Fibroblast of lung (primary cell): ENCODE measurements at regions not wholly inside any gene's neighbourhood (a gene's known extent, or its start where the extent isn't known, plus 50 kb on each side); places are given as distances from the start of the nearest gene placed in this dataset.

Experiments
- DNase-seq, 2 donors: peaks; one replicate each; pipeline versions ENCODE4 v3.0.0 to v3.0.0-alpha.2; 2010; ENCODE audit warnings: low read depth in 2 of 2
- H2AFZ ChIP-seq: 2 replicates; pipeline ENCODE4 v1.5.1; 2012; ENCODE audit warnings: low read length, control low read depth, inconsistent platforms
- H3K27ac ChIP-seq: 2 replicates; pipeline ENCODE4 v1.5.1; 2011; ENCODE audit warnings: low read length, control low read depth; ENCODE audit not compliant: insufficient read depth
- H3K27me3 ChIP-seq: 2 replicates; pipeline ENCODE4 v1.5.1; 2011; ENCODE audit warnings: mild to moderate bottlenecking, low read length; ENCODE audit not compliant: control insufficient read depth, insufficient read depth
- H3K36me3 ChIP-seq: 2 replicates; pipeline ENCODE4 v1.5.1; 2011; ENCODE audit warnings: low read length; ENCODE audit not compliant: control insufficient read depth, insufficient read depth
- H3K4me1 ChIP-seq: 2 replicates; pipeline ENCODE4 v1.5.1; 2011; ENCODE audit warnings: low read length; ENCODE audit not compliant: control insufficient read depth, insufficient read depth; ENCODE audit errors: extremely low read depth
- H3K4me2 ChIP-seq: 2 replicates; pipeline ENCODE4 v1.5.1; 2011; ENCODE audit warnings: low read length, control low read depth; ENCODE audit not compliant: insufficient read depth; ENCODE audit errors: extremely low read depth
- H3K4me3 ChIP-seq, 4 experiments: fragments of 200-600 bp in 1 of 4; sonication (generic) in 1 of 4; replicated peaks in 1 of 4; 2 replicates each; pipeline ENCODE4 v1.5.1; 2011 to 2016; ENCODE audit warnings: low read length in 4 of 4, low read depth in 3 of 4, mild to moderate bottlenecking in 3 of 4, control low read depth in 2 of 4, inconsistent platforms in 1 of 4, mixed read lengths in 1 of 4; ENCODE audit not compliant: insufficient read depth in 1 of 4; ENCODE audit errors: control extremely low read depth in 1 of 4
- H3K79me2 ChIP-seq: 2 replicates; pipeline ENCODE4 v1.5.1; 2012; ENCODE audit warnings: mild to moderate bottlenecking, low read length, inconsistent platforms; ENCODE audit not compliant: control insufficient read depth, insufficient read depth
- H3K9ac ChIP-seq: 2 replicates; pipeline ENCODE4 v1.5.1; 2011; ENCODE audit warnings: mild to moderate bottlenecking, low read length, control low read depth; ENCODE audit not compliant: insufficient read depth
- H3K9me3 ChIP-seq: 2 replicates; pipeline ENCODE4 v1.5.1; 2012; ENCODE audit warnings: low read depth, low read length; ENCODE audit not compliant: control insufficient read depth, insufficient read depth
- H4K20me1 ChIP-seq: 2 replicates; pipeline ENCODE4 v1.5.1; 2011; ENCODE audit warnings: low read length; ENCODE audit not compliant: control insufficient read depth, insufficient read depth; ENCODE audit errors: extremely low read depth
- CTCF ChIP-seq, 2 donors: IDR thresholded peaks in 1 of 2; conservative IDR thresholded peaks in 1 of 2; 1 replicate in 1 of 2; 2 replicates in 1 of 2; pipeline ENCODE4 v1.5.1; 2011 to 2012; ENCODE audit warnings: low read length in 2 of 2, control low read depth in 1 of 2, inconsistent platforms in 1 of 2, low read depth in 1 of 2, mild to moderate bottlenecking in 1 of 2
- EZH2 ChIP-seq: IDR thresholded peaks from 2 replicates; pipeline ENCODE4 v1.5.1; 2012; ENCODE audit warnings: low read length, control low read depth, mild to moderate bottlenecking; ENCODE audit errors: missing control alignments

- Histone ChIP-seq H3K9me3 (no peaks in the 10 kb centered on the region), H3K36me3 (no peaks in the 10 kb centered on the region), H2AFZ (no peak overlapping the region), H3K4me3 (no peak overlapping the region), H3K4me1 (peaks cover 14% of the 10 kb centered on the region), H3K4me2 (no peak overlapping the region), H4K20me1 (no peaks in the 10 kb centered on the region), H3K9ac (no peak overlapping the region), H3K79me2 (no peaks in the 10 kb centered on the region), H3K27ac (no peak overlapping the region), H3K27me3 (no peaks in the 10 kb centered on the region)
- no peak for TF ChIP-seq EZH2
- TF ChIP-seq CTCF (conservative IDR thresholded peaks at IDR 0.05 in 1 of 2, IDR thresholded peaks at IDR 0.05 in 1 of 2; ENCODE audit: low read depth in 1 of 2, low read length in 2 of 2): no peak
- peak in 1 of 2 donors; percentile 58 for DNase-seq
These were observed 124.2 kb downstream of the CCDC34 start for GRCh38 chr11:27238811-27239210.

- H3K79me2 ChIP-seq: no peaks in the 10 kb centered on the region
- no peak for TF ChIP-seq EZH2
- H3K9ac ChIP-seq: no peak overlapping the region
- no peak overlapping the region for H3K4me3 ChIP-seq
- DNase-seq: no peak
- H4K20me1 ChIP-seq: no peaks in the 10 kb centered on the region
- no peak overlapping the region for H3K27ac ChIP-seq
- H2AFZ ChIP-seq: no peak overlapping the region
- H3K4me2 ChIP-seq: no peak overlapping the region
- peaks cover 14% of the 10 kb centered on the region for H3K4me1 ChIP-seq
- H3K9me3 ChIP-seq: no peaks in the 10 kb centered on the region
- H3K36me3 ChIP-seq: no peaks in the 10 kb centered on the region
- no peaks in the 10 kb centered on the region for H3K27me3 ChIP-seq
These were observed 125.4 kb downstream of the CCDC34 start for GRCh38 chr11:27237643-27238042.

GRCh38 chr11:27234961-27235360 is 128.1 kb downstream of the CCDC34 start:
- no peak for TF ChIP-seq CTCF (conservative IDR thresholded peaks at IDR 0.05 in 1 of 2, IDR thresholded peaks at IDR 0.05 in 1 of 2; ENCODE audit: low read depth in 1 of 2, low read length in 2 of 2)
- TF ChIP-seq EZH2: no peak
- H2AFZ ChIP-seq: no peak overlapping the region
- H3K4me1 ChIP-seq: peaks cover 8% of the 10 kb centered on the region
- no peaks in the 10 kb centered on the region for H3K36me3 ChIP-seq
- no peak overlapping the region for H3K4me3 ChIP-seq
- peak in 1 of 2 donors; percentile 62 for DNase-seq
- H4K20me1 ChIP-seq: no peaks in the 10 kb centered on the region
- no peaks in the 10 kb centered on the region for H3K27me3 ChIP-seq
- no peak overlapping the region for H3K4me2 ChIP-seq
- no peaks in the 10 kb centered on the region for H3K79me2 ChIP-seq
- no peaks in the 10 kb centered on the region for H3K9me3 ChIP-seq
- H3K9ac ChIP-seq: no peak overlapping the region
- H3K27ac ChIP-seq: no peak overlapping the region
